COLO829 (cell line): ENCODE measurements at regions not wholly inside any gene's neighbourhood (a gene's known extent, or its start where the extent isn't known, plus 50 kb on each side); places are given as distances from the start of the nearest gene placed in this dataset.

Source experiments
- DNase-seq: peaks from one replicate; pipeline ENCODE4 v3.0.0; 2012; ENCODE audit warnings: low spot score

GRCh38 chr12:111076611-111077451 lies 156.5 kb upstream of the MYL2 start:
- no peak for DNase-seq

- no peak for DNase-seq
Observed at GRCh38 chr12:111076199-111076598, 155.8 kb upstream of the MYL2 start.

- no peak for DNase-seq
Observed at GRCh38 chr12:111074965-111075364, 154.6 kb upstream of the MYL2 start.

- no peak for DNase-seq
Observed at GRCh38 chr12:111074559-111074958, 154.2 kb upstream of the MYL2 start.

GRCh38 chr12:111073370-111073769 lies 153.0 kb upstream of the MYL2 start:
- DNase-seq = no peak

GRCh38 chr12:111072299-111072698 lies 151.9 kb upstream of the MYL2 start:
- DNase-seq = no peak

- DNase-seq = no peak
Observed at GRCh38 chr12:111069886-111070285, 149.5 kb upstream of the MYL2 start.

- DNase-seq = no peak
Observed at GRCh38 chr12:111068290-111068689, 147.9 kb upstream of the MYL2 start.

- no peak for DNase-seq
Observed at GRCh38 chr12:111067498-111067897, 147.1 kb upstream of the MYL2 start.

GRCh38 chr12:111066744-111067437 lies 146.5 kb upstream of the MYL2 start:
- DNase-seq = peak; percentile 13

GRCh38 chr12:111064982-111065381 lies 144.6 kb upstream of the MYL2 start:
- DNase-seq = no peak

- DNase-seq = no peak
Observed at GRCh38 chr12:111064154-111064553, 143.8 kb upstream of the MYL2 start.

- no peak for DNase-seq
Observed at GRCh38 chr12:111063295-111064026, 143.1 kb upstream of the MYL2 start.

GRCh38 chr12:111057701-111058425 lies 137.5 kb upstream of the MYL2 start:
- no peak for DNase-seq

- DNase-seq = no peak
Observed at GRCh38 chr12:111056618-111057521, 136.5 kb upstream of the MYL2 start.

- no peak for DNase-seq
Observed at GRCh38 chr12:111055181-111055880, 135.0 kb upstream of the MYL2 start.

GRCh38 chr12:111048991-111049390 lies 128.6 kb upstream of the MYL2 start:
- no peak for DNase-seq

GRCh38 chr12:111046896-111047295 lies 126.5 kb upstream of the MYL2 start:
- DNase-seq = no peak

GRCh38 chr12:111045941-111046340 lies 125.6 kb upstream of the MYL2 start:
- DNase-seq = no peak

- DNase-seq = no peak
Observed at GRCh38 chr12:111041091-111041490, 120.7 kb upstream of the MYL2 start.
